Smooth muscle cell (in vitro differentiated cells): ENCODE measurements at regions not wholly inside any gene's neighbourhood (a gene's known extent, or its start where the extent isn't known, plus 50 kb on each side); places are given as distances from the start of the nearest gene placed in this dataset.

Experiments
- DNase-seq: peaks from one replicate; lab custom pipeline; 2025; ENCODE audit not compliant: unreplicated experiment; lab: John Stamatoyannopoulos, UW
- H2AFZ ChIP-seq: fragments of 200-600 bp; sonication (generic); 2 replicates; pipeline ENCODE4 v1.6.0; 2016; ENCODE audit warnings: antibody characterized with exemption, low read depth, mild to moderate bottlenecking
- H3F3A ChIP-seq: fragments of 200-600 bp; sonication (generic); 2 replicates; pipeline ENCODE4 v1.6.0; 2017; ENCODE audit warnings: antibody characterized with exemption, low read depth
- H3K27ac ChIP-seq: fragments of 200-600 bp; sonication (generic); 2 replicates; pipeline ENCODE4 v1.5.1; 2016; ENCODE audit warnings: low read depth, mild to moderate bottlenecking
- H3K27me3 ChIP-seq: fragments of 200-600 bp; sonication (generic); 2 replicates; pipeline ENCODE4 v1.6.1; 2016; ENCODE audit warnings: low read depth, mild to moderate bottlenecking
- H3K36me3 ChIP-seq: fragments of 200-600 bp; sonication (generic); 2 replicates; pipeline ENCODE4 v1.5.1; 2016; ENCODE audit warnings: low read depth
- H3K4me1 ChIP-seq: fragments of 200-600 bp; sonication (generic); 2 replicates; pipeline ENCODE4 v1.5.1; 2016; ENCODE audit warnings: low read depth
- H3K4me2 ChIP-seq: fragments of 200-600 bp; sonication (generic); 2 replicates; pipeline ENCODE4 v1.6.0; 2016; ENCODE audit warnings: mild to moderate bottlenecking
- H3K4me3 ChIP-seq: fragments of 200-600 bp; sonication (generic); 2 replicates; pipeline ENCODE4 v1.5.1; 2016; ENCODE audit warnings: mild to moderate bottlenecking
- H3K79me2 ChIP-seq: fragments of 200-600 bp; sonication (generic); 2 replicates; pipeline ENCODE4 v1.6.0; 2016; ENCODE audit warnings: low read depth, mild to moderate bottlenecking
- H3K9ac ChIP-seq: fragments of 200-600 bp; sonication (generic); 2 replicates; pipeline ENCODE4 v1.6.0; 2016; ENCODE audit warnings: low read depth
- H3K9me3 ChIP-seq: fragments of 200-600 bp; sonication (generic); replicated peaks from 2 replicates; pipeline ENCODE4 v1.5.1; 2016; ENCODE audit warnings: low read depth
- H4K20me1 ChIP-seq: fragments of 200-600 bp; sonication (generic); 2 replicates; pipeline ENCODE4 v1.6.0; 2016; ENCODE audit warnings: low read depth
- CTCF ChIP-seq: fragments of 200-600 bp; sonication (generic); IDR thresholded peaks from 2 replicates; pipeline ENCODE4 v1.5.1; 2017; ENCODE audit warnings: borderline replicate concordance, mild to moderate bottlenecking, antibody characterized with exemption; ENCODE audit not compliant: insufficient read depth, poor library complexity, severe bottlenecking
- WGBS: methylation state at CpG from one replicate; pipeline ENCODE4 v1.1.7; 2016; ENCODE audit warnings: low lambda C conversion rate; 5-methylcytosine and 5-hydroxymethylcytosine counted together

- 64% methylated on average over 22 of the region's 24 CpGs for WGBS
- Histone ChIP-seq H4K20me1 (no peaks in the 10 kb centered on the region), H3K4me2 (no peak overlapping the region), H2AFZ (no peak overlapping the region), H3K9me3 (no peaks in the 10 kb centered on the region), H3K36me3 (no peaks in the 10 kb centered on the region), H3K9ac (no peak overlapping the region), H3K27me3 (no peaks in the 10 kb centered on the region), H3K27ac (no peak overlapping the region), H3F3A (no peaks in the 10 kb centered on the region), H3K4me1 (no peaks in the 10 kb centered on the region), H3K4me3 (no peak overlapping the region), H3K79me2 (no peaks in the 10 kb centered on the region)
- DNase-seq, result no peak
- TF ChIP-seq CTCF, result no peak
Observed at GRCh38 chr10:131824371-131825149, 76.2 kb upstream of the PPP2R2D start.

DNA sequence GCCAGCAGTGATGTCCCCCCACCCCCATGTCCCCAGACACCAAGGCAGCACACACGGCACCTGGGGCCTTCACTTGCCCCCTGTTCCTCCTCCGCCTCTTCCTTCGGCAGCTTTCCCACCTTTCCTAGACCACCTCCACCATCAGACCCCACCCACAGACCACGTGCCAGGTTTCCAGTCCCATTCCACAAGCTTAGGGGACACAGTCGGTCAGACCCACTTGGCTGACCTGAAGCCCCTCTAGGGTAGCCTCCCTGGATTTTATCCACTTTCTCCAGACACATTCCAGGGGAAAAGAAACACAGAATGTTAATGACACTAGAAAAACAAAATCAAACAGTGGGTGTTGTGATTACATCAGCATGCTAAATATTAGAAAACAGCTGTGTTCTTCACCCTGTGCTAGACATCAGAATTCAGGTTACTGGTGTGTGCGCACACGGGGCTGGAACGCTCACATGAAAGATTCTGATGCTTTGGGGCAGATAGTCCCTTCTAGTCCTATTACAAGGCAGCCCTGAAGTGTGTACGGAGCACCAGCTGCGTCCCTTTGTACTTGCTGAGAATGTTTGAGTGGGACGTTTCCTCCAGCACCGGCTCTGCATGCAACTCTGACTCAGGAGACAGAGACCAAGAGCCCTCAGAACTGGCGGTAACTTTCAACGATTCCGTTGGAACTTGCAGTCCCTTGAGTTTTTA lies 75.5 kb upstream of the PPP2R2D start:
- Histone ChIP-seq H3K27me3 (no peaks in the 10 kb centered on the region), H3K27ac (no peak overlapping the region), H3K79me2 (no peaks in the 10 kb centered on the region), H3K36me3 (no peaks in the 10 kb centered on the region), H2AFZ (no peak overlapping the region), H4K20me1 (no peaks in the 10 kb centered on the region), H3K4me1 (no peaks in the 10 kb centered on the region), H3F3A (no peaks in the 10 kb centered on the region), H3K9ac (no peak overlapping the region), H3K9me3 (no peaks in the 10 kb centered on the region), H3K4me3 (no peak overlapping the region), H3K4me2 (no peak overlapping the region)
- TF ChIP-seq CTCF, result no peak
- no peak for DNase-seq
- 57% methylated on average over 14 of the region's 15 CpGs for WGBS

DNA sequence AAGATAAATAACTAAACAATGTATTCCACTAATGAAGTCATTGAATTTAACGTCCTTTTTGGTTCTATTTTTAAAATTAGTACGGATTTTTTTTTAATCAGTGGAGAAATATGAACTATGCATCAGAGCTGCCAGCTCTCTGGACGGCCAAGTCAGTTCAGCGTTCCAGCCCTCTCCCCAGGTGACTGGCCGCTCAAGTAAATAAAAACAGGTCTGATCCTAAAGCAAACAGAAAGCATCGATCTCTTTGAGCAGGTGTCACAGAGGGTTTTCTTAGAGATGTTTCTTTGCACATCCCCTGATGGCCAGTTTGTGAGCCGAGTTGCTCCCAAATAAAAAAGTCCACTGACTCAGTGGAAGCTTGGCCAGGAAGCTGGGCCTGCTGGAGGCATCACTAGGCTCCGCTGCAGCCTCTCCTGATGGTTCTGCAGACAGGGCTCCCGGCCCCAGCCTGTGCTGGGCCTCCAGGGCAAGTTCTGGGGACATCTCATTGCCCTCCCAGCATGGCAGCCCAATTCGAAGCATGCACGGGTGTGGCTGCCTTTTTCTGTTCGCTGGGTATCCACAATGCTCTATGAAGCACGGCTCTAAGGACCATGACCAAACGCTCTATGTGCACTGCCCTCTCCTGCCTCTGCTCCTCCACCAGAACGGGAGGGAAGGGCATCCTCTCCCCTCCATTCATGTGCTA lies 74.7 kb upstream of the PPP2R2D start:
- no peaks in the 10 kb centered on the region for H3K4me1 ChIP-seq
- no peaks in the 10 kb centered on the region for H3F3A ChIP-seq
- 86% methylated on average over 15 of the region's 15 CpGs for WGBS
- H3K27ac ChIP-seq, result no peak overlapping the region
- no peak for DNase-seq
- no peaks in the 10 kb centered on the region for H4K20me1 ChIP-seq
- no peak overlapping the region for H3K4me3 ChIP-seq
- H3K4me2 ChIP-seq, result no peak overlapping the region
- no peak overlapping the region for H3K9ac ChIP-seq
- H3K36me3 ChIP-seq, result no peaks in the 10 kb centered on the region
- no peak for TF ChIP-seq CTCF
- H3K9me3 ChIP-seq, result no peaks in the 10 kb centered on the region
- no peak overlapping the region for H2AFZ ChIP-seq
- H3K79me2 ChIP-seq, result no peaks in the 10 kb centered on the region
- no peaks in the 10 kb centered on the region for H3K27me3 ChIP-seq
